GM23338 (cell line): ENCODE measurements at regions not wholly inside any gene's neighbourhood (a gene's known extent, or its start where the extent isn't known, plus 50 kb on each side); places are given as distances from the start of the nearest gene placed in this dataset.

Source experiments
- ATAC-seq: fragments of 200-7000 bp; cut with Tn5 transposase; 3 replicates; pipeline ENCODE4 v1.9.1; 2020
- DNase-seq: peaks from one replicate; pipeline ENCODE4 v3.0.0-alpha.2; 2015; ENCODE audit warnings: low spot score
- H2AFZ ChIP-seq: fragments of 200-600 bp; sonication (generic); 2 replicates; pipeline ENCODE4 v1.8.0; 2016; ENCODE audit warnings: antibody characterized with exemption, mild to moderate bottlenecking, moderate library complexity
- H3F3A ChIP-seq: fragments of 200-600 bp; sonication (generic); replicated peaks from 2 replicates; pipeline ENCODE4 v1.8.0; 2017; ENCODE audit warnings: antibody characterized with exemption, mixed run types, low read depth
- H3K27ac ChIP-seq: fragments of 200-600 bp; sonication (generic); 2 replicates; pipeline ENCODE4 v1.6.1; 2016; ENCODE audit warnings: low read depth
- H3K27me3 ChIP-seq: fragments of 200-600 bp; sonication (generic); 2 replicates; pipeline ENCODE4 v1.8.0; 2016; ENCODE audit warnings: mild to moderate bottlenecking, mixed run types, moderate library complexity; ENCODE audit not compliant: insufficient read depth
- H3K36me3 ChIP-seq: fragments of 200-600 bp; sonication (generic); 2 replicates; pipeline ENCODE4 v1.8.0; 2016; ENCODE audit warnings: mild to moderate bottlenecking; ENCODE audit not compliant: insufficient read depth
- H3K4me1 ChIP-seq: fragments of 200-600 bp; sonication (generic); 2 replicates; pipeline ENCODE4 v1.8.0; 2016; ENCODE audit warnings: mild to moderate bottlenecking, moderate library complexity; ENCODE audit not compliant: insufficient read depth
- H3K4me2 ChIP-seq: fragments of 200-600 bp; sonication (generic); 2 replicates; pipeline ENCODE4 v1.7.1; 2017; ENCODE audit warnings: mixed run types
- H3K4me3 ChIP-seq: fragments of 200-600 bp; sonication (generic); 2 replicates; pipeline ENCODE4 v1.6.1; 2016; ENCODE audit warnings: mixed run types
- H3K79me2 ChIP-seq: fragments of 200-600 bp; sonication (generic); replicated peaks from 2 replicates; pipeline ENCODE4 v1.8.0; 2017; ENCODE audit warnings: mild to moderate bottlenecking; ENCODE audit not compliant: insufficient read depth
- H3K9me2 ChIP-seq: fragments of 200-600 bp; sonication (generic); 2 replicates; pipeline ENCODE4 v1.8.0; 2017; ENCODE audit not compliant: insufficient read depth
- H4K20me1 ChIP-seq: fragments of 200-600 bp; sonication (generic); replicated peaks from 2 replicates; pipeline ENCODE4 v1.8.0; 2017; ENCODE audit warnings: mild to moderate bottlenecking; ENCODE audit not compliant: insufficient read depth
- H3K27ac Mint-ChIP-seq: 2 replicates; pipeline ENCODE4 v1.8.0; 2020; ENCODE audit warnings: inconsistent platforms, mild to moderate bottlenecking, moderate library complexity, mixed read lengths
- H3K27me3 Mint-ChIP-seq: 3 replicates; pipeline ENCODE4 v1.8.0; 2022; ENCODE audit warnings: low read depth, mild to moderate bottlenecking, moderate library complexity, mixed read lengths, inconsistent platforms; ENCODE audit not compliant: insufficient read depth, poor library complexity
- H3K36me3 Mint-ChIP-seq: 3 replicates; pipeline ENCODE4 v1.8.0; 2021; ENCODE audit warnings: low read depth, mild to moderate bottlenecking, inconsistent platforms, moderate library complexity, mixed read lengths
- H3K4me1 Mint-ChIP-seq: 3 replicates; pipeline ENCODE4 v1.8.0; 2020; ENCODE audit warnings: mild to moderate bottlenecking, inconsistent platforms, mixed read lengths
- H3K4me3 Mint-ChIP-seq: 3 replicates; pipeline ENCODE4 v1.8.0; 2021; ENCODE audit warnings: moderate library complexity, mild to moderate bottlenecking, inconsistent platforms, mixed read lengths
- H3K9me3 Mint-ChIP-seq: 3 replicates; pipeline ENCODE4 v1.8.0; 2020; ENCODE audit warnings: moderate library complexity, mild to moderate bottlenecking, inconsistent platforms, mixed read lengths
- CREB1 ChIP-seq: fragments of 250-450 bp; sonication (Bioruptor Pico); IDR thresholded peaks from 2 replicates; pipeline ENCODE4 v1.5.0; 2020; ENCODE audit warnings: low read depth, mild to moderate bottlenecking, moderate library complexity
- EZH2phosphoT487 ChIP-seq: fragments of 200-600 bp; sonication (generic); IDR thresholded peaks from one replicate; pipeline ENCODE4 v1.8.1; 2018; ENCODE audit warnings: antibody characterized with exemption; ENCODE audit not compliant: unreplicated experiment
- NANOG ChIP-seq: IDR thresholded peaks from 2 replicates; pipeline ENCODE4 v1.6.1; 2016; ENCODE audit warnings: antibody characterized with exemption, borderline replicate concordance
- POLR2AphosphoS5 ChIP-seq: IDR thresholded peaks from 2 replicates; pipeline ENCODE4 v1.6.1; 2016; ENCODE audit warnings: antibody characterized with exemption, low read depth
- ZNF331 ChIP-seq: fragments of 250-450 bp; sonication (Bioruptor Pico); IDR thresholded peaks from 2 replicates; pipeline ENCODE4 v1.5.0; 2020; ENCODE audit warnings: low read depth, mild to moderate bottlenecking, moderate library complexity
- TF ChIP-seq, protein P1 (sequence below), 2 experiments: fragments of 200-600 bp in 1 of 2; sonication (generic) in 1 of 2; conservative IDR thresholded peaks; 2 replicates each; pipeline versions ENCODE4 v1.5.1 to v1.6.1; 2016 to 2017; ENCODE audit warnings: antibody characterized with exemption in 2 of 2, low read depth in 2 of 2, mild to moderate bottlenecking in 2 of 2, moderate library complexity in 1 of 2

DNA sequence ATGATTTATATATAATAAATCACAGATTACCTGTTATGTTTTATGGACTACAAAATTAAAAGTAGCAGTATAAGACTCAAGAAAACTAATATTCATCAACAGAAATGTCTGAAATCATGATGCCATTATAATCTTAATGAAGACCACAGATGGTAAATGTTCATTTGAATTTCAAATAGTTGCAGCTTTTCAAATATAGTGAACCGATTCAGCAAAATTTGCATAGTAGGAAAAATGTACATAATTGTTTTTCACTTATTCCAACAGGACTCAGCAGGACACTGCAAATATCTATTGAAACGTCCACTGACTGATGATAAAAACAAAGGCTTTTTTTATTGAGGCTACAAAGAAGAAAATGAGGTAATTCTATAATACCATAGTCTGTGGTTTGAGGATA lies 51.2 kb upstream of the LSM8 start:
- Histone ChIP-seq H4K20me1 (no peaks in the 10 kb centered on the region), H3K27me3 (no peaks in the 10 kb centered on the region), H3K4me2 (no peak overlapping the region), H2AFZ (no peak overlapping the region), H3K27ac (no peak overlapping the region), H3K9me2 (no peaks in the 10 kb centered on the region), H3K4me1 (no peaks in the 10 kb centered on the region), H3F3A (no peaks in the 10 kb centered on the region), H3K79me2 (no peaks in the 10 kb centered on the region), H3K36me3 (no peaks in the 10 kb centered on the region), H3K4me3 (no peak overlapping the region)
- H3K9me3 Mint-ChIP-seq: peaks cover 19% of the 10 kb centered on the region
- TF ChIP-seq ZNF331 (CRISPR knock-in tag) (no peak), NANOG (no peak), EZH2phosphoT487 (no peak), CREB1 (CRISPR knock-in tag) (no peak), POLR2AphosphoS5 (no peak)
- TF ChIP-seq, protein P1, sequence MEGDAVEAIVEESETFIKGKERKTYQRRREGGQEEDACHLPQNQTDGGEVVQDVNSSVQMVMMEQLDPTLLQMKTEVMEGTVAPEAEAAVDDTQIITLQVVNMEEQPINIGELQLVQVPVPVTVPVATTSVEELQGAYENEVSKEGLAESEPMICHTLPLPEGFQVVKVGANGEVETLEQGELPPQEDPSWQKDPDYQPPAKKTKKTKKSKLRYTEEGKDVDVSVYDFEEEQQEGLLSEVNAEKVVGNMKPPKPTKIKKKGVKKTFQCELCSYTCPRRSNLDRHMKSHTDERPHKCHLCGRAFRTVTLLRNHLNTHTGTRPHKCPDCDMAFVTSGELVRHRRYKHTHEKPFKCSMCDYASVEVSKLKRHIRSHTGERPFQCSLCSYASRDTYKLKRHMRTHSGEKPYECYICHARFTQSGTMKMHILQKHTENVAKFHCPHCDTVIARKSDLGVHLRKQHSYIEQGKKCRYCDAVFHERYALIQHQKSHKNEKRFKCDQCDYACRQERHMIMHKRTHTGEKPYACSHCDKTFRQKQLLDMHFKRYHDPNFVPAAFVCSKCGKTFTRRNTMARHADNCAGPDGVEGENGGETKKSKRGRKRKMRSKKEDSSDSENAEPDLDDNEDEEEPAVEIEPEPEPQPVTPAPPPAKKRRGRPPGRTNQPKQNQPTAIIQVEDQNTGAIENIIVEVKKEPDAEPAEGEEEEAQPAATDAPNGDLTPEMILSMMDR (conservative IDR thresholded peaks at IDR 0.05; ENCODE audit: low read depth in 2 of 2): no peak
- no peaks in the 10 kb centered on the region for H3K27me3 Mint-ChIP-seq
- ATAC-seq (no peak), DNase-seq (no peak)
- peaks cover 18% of the 10 kb centered on the region for H3K36me3 Mint-ChIP-seq
- H3K27ac Mint-ChIP-seq: no peak overlapping the region
- no peak overlapping the region for H3K4me3 Mint-ChIP-seq
- H3K4me1 Mint-ChIP-seq: no peaks in the 10 kb centered on the region
